Left renal cortex interstitium (tissue), 4 donors: ENCODE measurements at regions not wholly inside any gene's neighbourhood (a gene's known extent, or its start where the extent isn't known, plus 50 kb on each side); places are given as distances from the start of the nearest gene placed in this dataset.

ENCODE experiments used
- DNase-seq, 4 donors: peaks; one replicate each; pipeline ENCODE4 v3.0.0-alpha.2; 2013; ENCODE audit warnings: low read depth in 4 of 4, low spot score in 2 of 4, missing footprints in 1 of 4

DNA sequence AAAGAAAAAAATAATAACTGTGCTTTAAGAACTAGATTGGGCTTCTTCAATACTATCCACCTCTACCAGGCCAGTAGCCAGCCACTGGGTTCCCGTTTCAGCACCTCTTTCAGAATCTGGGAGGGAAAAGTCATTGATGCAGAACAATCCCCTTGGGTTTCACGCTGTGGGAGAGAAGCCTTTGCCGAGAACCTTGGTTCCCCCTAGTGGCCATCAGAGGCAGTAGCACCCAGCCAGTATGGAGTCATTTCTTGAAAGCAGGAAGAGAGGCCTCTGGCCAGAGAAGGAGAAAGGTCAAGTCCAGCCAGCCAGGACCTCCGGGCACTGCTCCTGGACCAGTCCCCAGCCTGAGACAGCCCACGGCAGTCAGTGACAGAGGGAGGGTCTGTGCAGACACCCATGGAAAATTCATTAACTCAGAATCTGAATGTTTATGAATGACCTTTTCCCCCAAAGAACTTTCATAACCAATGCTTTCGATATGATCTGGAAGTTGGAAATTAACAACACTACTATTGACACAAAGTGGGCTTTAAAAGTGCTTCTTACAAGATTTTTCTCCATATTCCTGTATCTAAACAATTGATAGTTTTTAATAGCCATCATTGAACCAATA is 51.2 kb upstream of the CDH5 start:
- DNase-seq: peak; percentile 43 to 78 (median 56)

DNA sequence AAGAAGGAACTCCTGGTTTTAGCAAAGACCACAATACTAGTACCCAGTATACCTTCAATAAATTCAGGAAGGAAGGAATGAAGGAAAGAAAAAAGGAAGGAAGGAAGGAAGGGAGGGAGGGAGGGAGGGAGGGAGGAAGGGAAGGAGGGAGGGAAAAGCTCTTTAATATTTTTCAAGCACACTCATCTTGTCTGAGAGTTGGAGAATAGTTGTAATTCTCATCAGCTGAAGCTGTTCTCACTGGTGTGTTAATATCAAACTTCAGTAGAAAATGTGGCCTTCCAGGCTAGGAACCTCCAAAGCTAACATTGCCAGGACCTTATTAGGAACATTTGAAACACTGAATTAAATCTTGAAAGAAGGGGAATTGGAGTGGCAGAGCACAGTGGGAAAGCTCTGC is 55.2 kb upstream of the CDH5 start:
- DNase-seq: no peak

- no peak for DNase-seq
Observed at GRCh38 chr16:66309215-66309807, 57.2 kb upstream of the CDH5 start.

DNA sequence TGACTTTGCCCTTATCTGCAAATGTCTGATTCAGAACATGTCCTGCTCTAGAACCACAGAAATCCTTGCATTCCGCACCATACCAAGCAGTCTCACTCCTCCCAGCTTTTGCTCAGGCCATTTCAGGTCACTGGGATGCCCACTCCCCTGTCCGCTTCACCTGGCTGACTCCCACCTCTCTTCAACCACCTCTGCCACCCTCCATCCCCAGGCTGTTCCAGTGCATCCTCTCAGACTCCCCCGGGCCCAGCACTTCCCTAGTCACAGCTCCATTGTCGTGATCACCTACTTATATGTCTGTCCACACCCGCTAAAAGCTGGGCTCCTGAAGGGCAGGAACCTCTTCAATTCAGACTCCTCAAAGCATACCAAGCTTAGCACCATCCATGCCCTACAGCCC is 58.4 kb upstream of the CDH5 start:
- no peak for DNase-seq

- DNase-seq: no peak
Observed at GRCh38 chr16:66306366-66307150, 59.9 kb upstream of the CDH5 start.

DNA sequence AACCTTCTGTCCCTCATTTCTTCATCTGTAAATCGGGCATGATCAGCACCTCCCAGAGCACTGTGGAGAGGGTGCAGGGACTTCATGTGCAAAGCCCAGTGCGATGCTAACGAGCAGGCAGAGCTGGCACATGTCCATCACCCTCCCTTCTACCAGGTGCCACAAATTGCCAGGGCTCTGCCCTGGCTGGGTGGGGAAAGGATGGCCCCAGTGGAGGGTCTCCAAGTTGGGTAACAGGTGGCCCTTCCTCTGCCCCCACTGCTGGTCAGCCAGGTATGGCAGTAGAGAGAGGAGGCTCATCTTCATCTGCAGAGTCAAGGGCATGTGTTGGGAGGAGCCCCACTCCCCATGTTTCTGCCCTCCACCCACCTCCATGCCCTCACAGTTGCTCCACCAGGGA is 61.5 kb upstream of the CDH5 start:
- DNase-seq: no peak

GRCh38 chr16:66304151-66304550 is 62.3 kb upstream of the CDH5 start:
- no peak for DNase-seq

DNA sequence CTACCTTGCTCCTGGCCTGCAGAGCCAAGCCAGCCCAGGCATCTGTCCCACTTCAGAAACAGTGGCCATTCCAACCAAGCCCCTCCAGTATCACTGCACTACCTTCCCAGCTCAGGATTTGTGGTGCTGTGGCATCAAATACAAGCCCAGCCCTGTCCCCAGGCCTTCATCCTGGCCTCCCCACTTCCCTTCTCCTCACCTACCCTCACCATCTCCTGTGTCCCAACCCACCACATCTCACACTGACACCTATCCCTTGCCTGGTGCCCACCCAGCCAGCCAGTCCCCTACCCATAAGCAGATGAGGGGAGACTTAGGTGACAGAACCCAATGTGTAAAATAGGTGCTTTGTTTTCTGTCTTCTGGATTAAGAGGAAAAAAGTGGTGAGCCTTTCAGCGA is 66.0 kb upstream of the CDH5 start:
- DNase-seq: no peak

DNA sequence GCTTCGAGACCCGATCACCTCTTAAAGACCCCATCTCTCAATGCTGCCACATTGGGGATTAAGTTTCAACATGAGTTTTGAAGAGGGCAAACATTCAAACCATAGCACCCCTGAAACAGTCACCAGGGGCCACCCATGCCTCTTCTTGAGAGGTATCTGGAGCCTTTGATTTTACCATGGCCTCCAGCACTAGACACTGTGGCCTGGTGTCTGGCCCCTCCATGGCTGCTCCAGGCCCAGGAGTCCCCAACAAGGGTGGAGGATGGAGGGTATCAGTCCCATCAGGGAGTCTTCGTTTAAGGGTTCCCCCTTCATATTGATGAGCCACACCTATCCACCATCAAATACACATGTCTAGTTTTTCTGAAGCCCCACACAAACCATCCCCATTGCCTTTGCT is 66.5 kb upstream of the CDH5 start:
- DNase-seq: no peak

DNA sequence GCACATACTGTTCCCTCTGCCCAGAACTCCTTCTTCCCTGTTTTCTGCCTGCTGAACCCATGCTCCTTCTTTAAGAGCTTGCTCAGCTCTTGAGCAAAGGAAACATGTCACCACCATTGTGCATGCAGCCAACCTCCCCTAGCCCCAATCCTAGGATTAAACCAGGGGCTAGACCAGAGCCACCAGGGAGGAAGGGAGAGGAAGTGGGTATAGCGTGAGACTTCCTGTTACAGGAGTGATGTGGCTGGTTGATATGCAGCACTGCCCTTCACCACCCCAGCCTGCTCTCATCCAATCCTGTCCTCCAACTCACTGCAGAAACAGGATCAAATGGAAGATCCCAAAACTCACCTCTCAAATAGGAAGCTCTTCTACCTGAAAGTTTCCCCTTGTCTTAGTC is 67.1 kb upstream of the CDH5 start:
- DNase-seq: no peak

GRCh38 chr16:66298571-66299120 is 67.8 kb upstream of the CDH5 start:
- no peak for DNase-seq

GRCh38 chr16:66298006-66298405 is 68.5 kb upstream of the CDH5 start:
- DNase-seq: no peak

DNA sequence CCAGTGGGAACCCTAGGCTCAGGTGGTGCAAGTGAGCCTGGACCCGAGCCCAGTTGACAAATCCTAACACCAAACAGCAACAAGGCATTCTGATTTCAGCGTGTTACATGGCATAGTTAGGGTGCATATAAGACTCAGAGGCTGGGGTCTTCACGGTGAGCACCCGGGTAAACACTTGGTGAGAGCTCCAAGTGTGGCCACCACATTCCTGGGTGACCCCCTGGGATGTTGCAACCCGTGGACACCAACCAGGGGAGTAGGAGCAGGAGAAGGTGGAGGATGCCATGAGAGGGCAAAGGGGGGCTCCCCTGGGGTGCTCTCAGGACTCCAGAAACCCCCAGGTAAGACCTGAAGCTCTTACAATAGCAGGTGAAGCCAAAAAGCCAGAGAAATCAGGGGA is 69.9 kb upstream of the CDH5 start:
- no peak for DNase-seq

DNA sequence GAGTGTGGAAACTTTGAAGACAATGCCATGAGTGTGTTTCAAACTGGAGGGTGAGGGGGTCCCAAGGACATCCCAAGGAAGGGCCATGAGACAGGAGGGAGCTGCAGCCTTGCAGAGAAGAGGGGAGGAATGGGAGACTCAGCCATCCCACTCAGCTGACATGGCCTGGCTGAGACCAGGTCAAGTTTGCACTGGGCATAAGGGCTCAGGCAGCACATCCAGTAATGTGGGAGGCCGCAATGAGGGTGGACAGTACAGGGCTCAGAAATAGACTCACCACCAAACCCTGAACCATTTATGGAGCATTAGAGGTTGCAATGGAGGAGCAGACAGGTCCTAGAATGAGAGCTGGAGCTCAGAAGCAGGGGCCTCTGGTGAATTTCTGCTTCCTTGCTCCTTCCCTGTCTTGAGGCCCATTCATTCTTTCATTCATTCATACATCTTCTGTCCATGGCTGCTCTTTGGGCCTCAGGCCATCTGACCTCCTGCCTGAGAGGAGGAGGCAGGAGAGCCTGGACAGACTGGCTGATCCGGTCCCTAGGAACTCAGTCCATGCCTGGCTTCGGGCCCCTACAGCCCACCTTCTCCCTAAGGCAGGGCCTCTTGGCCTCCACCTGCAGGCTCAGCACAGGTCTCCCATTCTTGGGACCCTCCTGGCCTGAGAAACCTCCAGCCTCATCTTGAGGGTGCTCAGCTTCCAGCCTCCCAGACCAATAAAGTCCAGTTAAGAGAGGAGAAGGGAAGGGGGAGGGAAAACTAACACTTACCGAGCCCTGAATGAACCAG is 70.5 kb upstream of the CDH5 start:
- DNase-seq: no peak

- no peak for DNase-seq
Observed at GRCh38 chr16:66295213-66295612, 71.3 kb upstream of the CDH5 start.

DNA sequence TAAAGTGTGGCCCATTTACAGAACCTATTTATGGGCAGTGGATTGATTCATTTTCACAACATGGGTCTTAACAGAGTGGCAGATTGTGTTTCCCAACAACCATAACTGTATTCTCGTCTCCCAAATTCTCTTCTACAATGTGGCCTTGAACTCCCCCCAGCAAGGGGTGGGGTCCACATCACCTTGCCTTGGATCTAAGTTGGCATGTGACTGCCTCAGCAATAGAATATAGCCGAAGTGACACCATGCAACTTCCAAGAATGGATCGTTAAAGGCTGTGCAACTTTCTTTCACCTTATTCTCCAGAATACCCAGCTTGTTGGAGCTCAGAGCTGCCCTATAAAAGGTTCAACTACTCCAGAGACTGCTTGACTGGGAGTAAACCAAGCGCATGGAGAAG is 72.0 kb upstream of the CDH5 start:
- no peak for DNase-seq

DNA sequence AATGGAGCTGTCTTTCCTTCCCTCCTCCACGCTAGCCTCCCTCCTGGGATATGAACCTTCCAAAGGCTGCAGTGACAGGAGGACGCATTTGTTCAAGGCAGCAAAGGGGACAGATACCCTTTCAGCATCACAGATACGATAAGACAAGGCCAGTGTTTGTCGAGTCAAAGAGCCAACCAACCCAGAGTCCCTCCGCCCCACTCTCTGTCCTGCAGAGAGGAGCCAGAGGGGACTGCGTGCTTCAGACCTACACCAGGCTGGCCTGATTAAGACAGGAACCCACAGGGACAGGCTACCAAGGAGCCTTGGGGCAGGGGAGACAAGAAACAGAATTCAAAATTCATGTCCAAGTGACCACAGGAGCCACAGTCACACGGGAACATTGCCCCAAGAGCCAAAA is 72.6 kb upstream of the CDH5 start:
- DNase-seq: no peak

- no peak for DNase-seq
Observed at GRCh38 chr16:66293207-66293735, 73.2 kb upstream of the CDH5 start.

DNA sequence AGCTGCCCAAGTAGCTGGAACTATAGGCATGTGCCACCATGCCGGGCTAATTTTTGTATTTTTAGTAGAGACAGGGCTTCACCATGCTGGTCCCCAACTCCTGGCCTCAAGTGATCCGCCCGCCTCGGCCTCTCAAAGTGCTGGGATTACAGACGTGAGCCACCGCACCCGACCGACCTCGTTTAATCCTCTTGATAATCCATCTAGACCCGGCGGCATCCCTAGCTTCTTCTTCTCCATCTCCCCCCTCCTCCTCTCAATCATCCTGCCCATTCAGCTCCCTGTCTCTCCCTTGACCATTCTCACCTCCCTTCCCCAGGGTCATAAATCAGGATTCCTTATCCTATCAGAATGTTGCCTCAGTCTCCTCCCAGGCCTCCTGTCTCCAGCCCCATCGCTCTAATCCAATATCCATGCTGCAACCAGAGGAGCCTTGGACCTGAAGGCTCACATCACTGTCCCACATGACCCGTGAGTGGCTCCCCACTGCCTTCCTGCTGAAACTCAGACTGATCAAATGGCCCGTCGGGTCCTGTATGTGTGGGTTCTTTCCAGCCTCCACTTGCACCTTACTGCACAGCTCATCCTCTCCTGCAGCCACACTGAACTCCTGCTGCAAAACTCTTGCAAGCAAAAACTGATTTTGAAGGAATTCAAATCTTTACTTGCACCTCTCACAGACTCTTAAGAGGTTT is 74.1 kb upstream of the CDH5 start:
- DNase-seq: no peak

DNA sequence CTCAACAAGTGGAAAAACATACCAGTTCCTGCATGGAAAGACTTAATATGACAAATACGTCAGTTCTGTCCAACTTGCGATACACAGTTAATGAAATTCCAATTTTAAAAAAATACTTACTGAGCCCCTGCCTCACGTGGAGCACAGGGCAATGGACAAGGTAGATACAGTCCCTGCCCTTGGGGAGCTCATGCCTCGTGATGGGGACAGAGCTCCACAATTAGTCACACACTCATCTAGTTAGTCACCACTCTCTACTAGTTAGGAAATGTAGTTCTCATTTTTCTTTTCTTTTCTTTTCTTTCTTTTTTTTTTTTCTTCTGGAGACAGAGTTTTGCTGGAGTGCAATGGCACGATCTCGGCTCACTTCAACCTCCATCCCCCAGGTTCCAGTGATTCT is 74.7 kb upstream of the CDH5 start:
- DNase-seq: no peak
